HEK293 (cell line): ENCODE measurements at regions not wholly inside any gene's neighbourhood (a gene's known extent, or its start where the extent isn't known, plus 50 kb on each side); places are given as distances from the start of the nearest gene placed in this dataset.

ENCODE experiments used
- CTCF ChIA-PET: fragments of 350-600 bp; formaldehyde crosslinking; extraction: SDS; loops from one replicate; lab custom pipeline; 2021; ENCODE audit warnings: antibody characterized with exemption; lab: Yijun Ruan, JAX
- POLR2A ChIA-PET: fragments of 300-600 bp; formaldehyde crosslinking; extraction: SDS; loops from one replicate; lab custom pipeline; 2020; ENCODE audit warnings: antibody characterized with exemption, inconsistent platforms; lab: Yijun Ruan, JAX
- H3K27ac ChIP-seq: fragments of 200-500 bp; sonication (Bioruptor generic); 2 replicates; pipeline ENCODE4 v1.5.1; 2014; ENCODE audit warnings: low read depth, low read length, control low read depth, inconsistent platforms; ENCODE audit errors: extremely low read depth
- H3K36me3 ChIP-seq, 2 experiments: fragments of 200-500 bp in 1 of 2; sonication (Bioruptor generic) in 1 of 2; 1 replicate in 1 of 2; 2 replicates in 1 of 2; pipeline ENCODE4 v1.5.1; 2014 to 2017; ENCODE audit warnings: inconsistent platforms in 2 of 2, low read length in 2 of 2; ENCODE audit not compliant: control insufficient read depth in 2 of 2, insufficient read depth in 1 of 2
- H3K4me1 ChIP-seq: fragments of 200-500 bp; sonication (Bioruptor generic); 2 replicates; pipeline ENCODE4 v1.5.1; 2014; ENCODE audit warnings: mild to moderate bottlenecking, low read length, inconsistent platforms; ENCODE audit not compliant: control insufficient read depth, insufficient read depth
- H3K4me3 ChIP-seq: 2 replicates; pipeline ENCODE4 v1.5.1; 2011; ENCODE audit warnings: low read depth, mild to moderate bottlenecking, control low read depth, low read length, moderate library complexity
- H3K9me3 ChIP-seq: fragments of 200-500 bp; sonication (Bioruptor generic); 2 replicates; pipeline ENCODE4 v1.5.1; 2014; ENCODE audit warnings: low read depth, low read length, inconsistent platforms; ENCODE audit not compliant: control insufficient read depth, insufficient read depth
- GLI4 ChIP-seq: fragments of 450-650 bp; formaldehyde crosslinking; IDR thresholded peaks from 2 replicates; pipeline ENCODE4 v1.5.1; 2016; ENCODE audit warnings: missing biosample characterization, missing genetic modification characterization
- HOXC10 ChIP-seq: sonication (generic); formaldehyde crosslinking; IDR thresholded peaks from 2 replicates; pipeline ENCODE4 v1.8.1; 2023; ENCODE audit warnings: mild to moderate bottlenecking, missing genetic modification reagents
- KLF7 ChIP-seq: fragments of 450-650 bp; formaldehyde crosslinking; IDR thresholded peaks from 2 replicates; pipeline ENCODE4 v1.5.1; 2016; ENCODE audit warnings: missing biosample characterization, missing genetic modification characterization, borderline replicate concordance
- MEIS1 ChIP-seq: sonication (generic); formaldehyde crosslinking; IDR thresholded peaks from 2 replicates; pipeline ENCODE4 v1.8.1; 2022; ENCODE audit warnings: missing genetic modification reagents, mild to moderate bottlenecking, borderline replicate concordance
- SETDB1 ChIP-seq: IDR thresholded peaks from one replicate; pipeline ENCODE4 v1.6.1; 2017; ENCODE audit warnings: mild to moderate bottlenecking, low read length, moderate library complexity, mixed read lengths; ENCODE audit not compliant: insufficient read length
- ZNF133 ChIP-seq: fragments of 450-650 bp; formaldehyde crosslinking; IDR thresholded peaks from 2 replicates; pipeline ENCODE4 v1.5.1; 2016; ENCODE audit warnings: missing biosample characterization, missing genetic modification characterization
- ZNF292 ChIP-seq: fragments of 450-650 bp; formaldehyde crosslinking; IDR thresholded peaks from 2 replicates; pipeline ENCODE4 v1.5.1; 2016; ENCODE audit warnings: low read depth, missing biosample characterization, missing genetic modification characterization, borderline replicate concordance
- ZNF394 ChIP-seq: fragments of 450-650 bp; formaldehyde crosslinking; IDR thresholded peaks from 2 replicates; pipeline ENCODE4 v1.5.1; 2016; ENCODE audit warnings: missing biosample characterization, missing genetic modification characterization, mild to moderate bottlenecking, moderate library complexity, borderline replicate concordance
- ZNF701 ChIP-seq: fragments of 450-650 bp; formaldehyde crosslinking; IDR thresholded peaks from 2 replicates; pipeline ENCODE4 v1.5.1; 2016; ENCODE audit warnings: missing biosample characterization, missing genetic modification characterization
- TF ChIP-seq, protein P1 (sequence below): fragments of 450-650 bp; formaldehyde crosslinking; IDR thresholded peaks from 2 replicates; pipeline ENCODE4 v1.5.1; 2016; ENCODE audit warnings: missing biosample characterization, missing genetic modification characterization
- TF ChIP-seq, protein P2 (sequence below): fragments of 450-650 bp; formaldehyde crosslinking; IDR thresholded peaks from 2 replicates; pipeline ENCODE4 v1.5.1; 2017; ENCODE audit warnings: missing biosample characterization, missing genetic modification characterization
- TF ChIP-seq, protein P3 (sequence below): fragments of 450-650 bp; formaldehyde crosslinking; IDR thresholded peaks from 2 replicates; pipeline ENCODE4 v1.5.0; 2017; ENCODE audit warnings: missing biosample characterization, missing genetic modification characterization, borderline replicate concordance
- TF ChIP-seq, protein P4 (sequence below): fragments of 450-650 bp; formaldehyde crosslinking; IDR thresholded peaks from 2 replicates; pipeline ENCODE4 v1.5.1; 2017; ENCODE audit warnings: missing biosample characterization, missing genetic modification characterization

DNA sequence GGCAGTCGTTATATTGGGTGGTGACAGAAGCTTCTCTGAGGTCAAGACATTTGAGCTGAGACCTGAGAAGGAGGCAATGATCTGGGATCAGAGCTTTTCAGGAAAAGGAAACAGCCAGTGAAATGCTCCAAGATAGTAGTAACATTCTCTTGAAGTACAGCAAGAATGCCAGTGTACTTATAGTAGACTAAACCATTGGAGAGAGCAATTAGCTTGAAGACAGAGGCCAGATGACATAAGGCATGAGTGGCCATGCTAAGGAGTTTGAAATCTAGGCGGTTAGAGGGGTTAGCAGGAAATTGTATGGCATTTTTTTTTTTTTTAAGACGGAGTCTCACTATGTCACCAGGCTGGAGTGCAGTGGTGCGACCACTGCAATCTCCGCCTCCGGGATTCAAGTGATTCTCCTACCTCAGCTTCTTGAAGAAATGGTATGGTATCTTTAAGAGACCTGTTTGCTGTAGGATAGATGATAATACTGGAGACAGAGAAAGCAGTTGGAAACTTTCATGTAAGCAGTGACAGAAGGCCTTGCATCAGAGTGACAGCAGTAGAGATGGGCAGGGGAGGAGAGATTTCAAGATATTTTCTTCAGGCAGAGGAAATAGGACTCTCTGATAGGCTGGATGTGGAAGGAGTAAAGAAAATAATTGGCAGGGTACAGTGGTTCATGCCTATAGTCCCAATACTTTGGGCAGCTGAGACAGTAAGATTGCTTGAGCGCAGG is 482.2 kb upstream of the PAPPA start (continued):
- TF ChIP-seq, protein P1, sequence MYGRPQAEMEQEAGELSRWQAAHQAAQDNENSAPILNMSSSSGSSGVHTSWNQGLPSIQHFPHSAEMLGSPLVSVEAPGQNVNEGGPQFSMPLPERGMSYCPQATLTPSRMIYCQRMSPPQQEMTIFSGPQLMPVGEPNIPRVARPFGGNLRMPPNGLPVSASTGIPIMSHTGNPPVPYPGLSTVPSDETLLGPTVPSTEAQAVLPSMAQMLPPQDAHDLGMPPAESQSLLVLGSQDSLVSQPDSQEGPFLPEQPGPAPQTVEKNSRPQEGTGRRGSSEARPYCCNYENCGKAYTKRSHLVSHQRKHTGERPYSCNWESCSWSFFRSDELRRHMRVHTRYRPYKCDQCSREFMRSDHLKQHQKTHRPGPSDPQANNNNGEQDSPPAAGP, result no peak
- TF ChIP-seq ZNF394 (tag by site-specific recombination), result no peak
- no peak for TF ChIP-seq ZNF133 (tag by site-specific recombination)
- TF ChIP-seq, all 188 proteins: peak for 0

DNA sequence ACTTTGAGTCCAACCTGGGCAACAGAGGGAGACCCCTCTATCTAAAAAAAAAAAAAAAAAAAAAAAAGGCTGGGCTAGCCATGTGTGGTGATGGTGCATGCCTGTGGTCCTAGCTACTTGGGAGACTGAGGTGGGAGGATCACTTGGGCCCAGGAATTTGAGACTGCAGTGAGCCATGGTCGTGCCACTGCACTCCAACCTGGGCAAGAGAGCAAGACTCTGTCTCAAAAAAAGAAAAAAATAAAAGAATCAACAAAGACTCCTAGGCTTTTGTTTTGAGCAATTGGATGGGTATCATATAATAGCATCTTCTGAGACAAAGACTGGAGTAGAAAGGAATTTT is 481.7 kb upstream of the PAPPA start:
- CTCF ChIA-PET, result interaction anchor here (1.0 kb wide), 1 partner anchor 78 kb away, joined by 3 read pairs; no protein-coding TSS in a partner anchor
- TF ChIP-seq ZNF701 (tag by site-specific recombination) (no peak), GLI4 (no peak), SETDB1 (no peak), KLF7 (tag by site-specific recombination) (no peak), ZNF292 (no peak), MEIS1 (no peak)
- TF ChIP-seq, protein P2, sequence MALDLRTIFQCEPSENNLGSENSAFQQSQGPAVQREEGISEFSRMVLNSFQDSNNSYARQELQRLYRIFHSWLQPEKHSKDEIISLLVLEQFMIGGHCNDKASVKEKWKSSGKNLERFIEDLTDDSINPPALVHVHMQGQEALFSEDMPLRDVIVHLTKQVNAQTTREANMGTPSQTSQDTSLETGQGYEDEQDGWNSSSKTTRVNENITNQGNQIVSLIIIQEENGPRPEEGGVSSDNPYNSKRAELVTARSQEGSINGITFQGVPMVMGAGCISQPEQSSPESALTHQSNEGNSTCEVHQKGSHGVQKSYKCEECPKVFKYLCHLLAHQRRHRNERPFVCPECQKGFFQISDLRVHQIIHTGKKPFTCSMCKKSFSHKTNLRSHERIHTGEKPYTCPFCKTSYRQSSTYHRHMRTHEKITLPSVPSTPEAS (tag by site-specific recombination), result no peak
- TF ChIP-seq, all 188 proteins: peak for 0
- Histone ChIP-seq H3K4me3 (no peak overlapping the region), H3K27ac (no peak overlapping the region), H3K36me3 (no peaks in the 10 kb centered on the region), H3K4me1 (no peaks in the 10 kb centered on the region), H3K9me3 (no peaks in the 10 kb centered on the region)
- POLR2A ChIA-PET, result interaction anchor here (1.3 kb wide), 1 partner anchor 56 kb away, joined by 3 read pairs; no protein-coding TSS in a partner anchor

DNA sequence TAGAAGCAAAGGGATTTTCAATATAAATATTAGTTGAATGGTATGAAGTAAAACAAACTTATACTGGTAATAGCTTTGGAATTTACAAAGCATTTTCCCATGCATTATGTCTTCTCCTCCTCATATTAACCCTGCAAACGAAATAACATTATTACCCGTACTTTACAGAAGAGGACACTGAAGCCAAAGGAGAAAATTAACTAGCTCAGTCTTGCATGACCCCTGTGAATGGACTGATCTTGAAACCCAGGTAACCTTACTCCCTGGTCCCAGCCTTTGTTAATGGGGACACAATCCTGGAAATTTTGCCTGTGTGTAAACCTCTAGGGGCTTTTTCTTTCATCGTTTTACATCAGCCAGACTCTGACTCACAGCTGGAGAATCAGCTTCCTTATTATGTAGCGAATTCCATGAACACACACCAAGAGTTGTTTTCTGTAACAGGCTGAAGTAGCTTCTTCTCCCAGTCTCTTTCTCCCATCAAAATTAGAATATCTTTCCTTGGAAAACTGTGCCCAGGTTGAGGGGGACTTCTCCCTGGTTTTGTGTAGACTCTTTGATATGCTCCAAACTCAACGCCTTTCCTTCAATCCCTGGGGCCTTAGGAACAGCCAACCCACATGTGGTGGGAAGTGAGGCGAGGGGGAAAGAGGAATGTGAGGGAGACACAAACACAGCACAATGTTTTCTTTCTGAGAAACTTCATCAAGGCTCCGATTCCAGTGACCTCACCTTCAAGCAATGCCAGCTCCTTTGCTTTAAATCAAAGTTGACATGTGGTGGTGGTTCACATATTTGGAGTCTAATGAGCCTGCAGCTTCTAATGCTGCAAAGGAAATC is 480.9 kb upstream of the PAPPA start:
- H3K4me1 ChIP-seq, result no peaks in the 10 kb centered on the region
- POLR2A ChIA-PET, result interaction anchor here (0.8 to 1.3 kb wide), 2 partner anchors 57 to 483 kb away, joined by 3 to 6 read pairs; no protein-coding TSS in a partner anchor
- H3K9me3 ChIP-seq, result no peaks in the 10 kb centered on the region
- no peaks in the 10 kb centered on the region for H3K36me3 ChIP-seq
- H3K27ac ChIP-seq, result no peak overlapping the region
- TF ChIP-seq, protein P3, sequence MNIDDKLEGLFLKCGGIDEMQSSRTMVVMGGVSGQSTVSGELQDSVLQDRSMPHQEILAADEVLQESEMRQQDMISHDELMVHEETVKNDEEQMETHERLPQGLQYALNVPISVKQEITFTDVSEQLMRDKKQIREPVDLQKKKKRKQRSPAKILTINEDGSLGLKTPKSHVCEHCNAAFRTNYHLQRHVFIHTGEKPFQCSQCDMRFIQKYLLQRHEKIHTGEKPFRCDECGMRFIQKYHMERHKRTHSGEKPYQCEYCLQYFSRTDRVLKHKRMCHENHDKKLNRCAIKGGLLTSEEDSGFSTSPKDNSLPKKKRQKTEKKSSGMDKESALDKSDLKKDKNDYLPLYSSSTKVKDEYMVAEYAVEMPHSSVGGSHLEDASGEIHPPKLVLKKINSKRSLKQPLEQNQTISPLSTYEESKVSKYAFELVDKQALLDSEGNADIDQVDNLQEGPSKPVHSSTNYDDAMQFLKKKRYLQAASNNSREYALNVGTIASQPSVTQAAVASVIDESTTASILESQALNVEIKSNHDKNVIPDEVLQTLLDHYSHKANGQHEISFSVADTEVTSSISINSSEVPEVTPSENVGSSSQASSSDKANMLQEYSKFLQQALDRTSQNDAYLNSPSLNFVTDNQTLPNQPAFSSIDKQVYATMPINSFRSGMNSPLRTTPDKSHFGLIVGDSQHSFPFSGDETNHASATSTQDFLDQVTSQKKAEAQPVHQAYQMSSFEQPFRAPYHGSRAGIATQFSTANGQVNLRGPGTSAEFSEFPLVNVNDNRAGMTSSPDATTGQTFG (tag by site-specific recombination), result no peak
- TF ChIP-seq MEIS1 (peak; percentile 97), HOXC10 (CRISPR knock-in tag) (no peak)
- TF ChIP-seq, protein P4, sequence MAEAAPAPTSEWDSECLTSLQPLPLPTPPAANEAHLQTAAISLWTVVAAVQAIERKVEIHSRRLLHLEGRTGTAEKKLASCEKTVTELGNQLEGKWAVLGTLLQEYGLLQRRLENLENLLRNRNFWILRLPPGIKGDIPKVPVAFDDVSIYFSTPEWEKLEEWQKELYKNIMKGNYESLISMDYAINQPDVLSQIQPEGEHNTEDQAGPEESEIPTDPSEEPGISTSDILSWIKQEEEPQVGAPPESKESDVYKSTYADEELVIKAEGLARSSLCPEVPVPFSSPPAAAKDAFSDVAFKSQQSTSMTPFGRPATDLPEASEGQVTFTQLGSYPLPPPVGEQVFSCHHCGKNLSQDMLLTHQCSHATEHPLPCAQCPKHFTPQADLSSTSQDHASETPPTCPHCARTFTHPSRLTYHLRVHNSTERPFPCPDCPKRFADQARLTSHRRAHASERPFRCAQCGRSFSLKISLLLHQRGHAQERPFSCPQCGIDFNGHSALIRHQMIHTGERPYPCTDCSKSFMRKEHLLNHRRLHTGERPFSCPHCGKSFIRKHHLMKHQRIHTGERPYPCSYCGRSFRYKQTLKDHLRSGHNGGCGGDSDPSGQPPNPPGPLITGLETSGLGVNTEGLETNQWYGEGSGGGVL (tag by site-specific recombination), result 0 out of 2 replicates have a peak, but pooled peaks have one; percentile 12
- peak overlapping the region; percentile 5; the same call in 1 of the 2 replicates for H3K4me3 ChIP-seq
- CTCF ChIA-PET, result interaction anchor here (0.6 to 1.1 kb wide), 4 partner anchors 30 to 118 kb away, joined by 3 to 4 read pairs (median 3); no protein-coding TSS in a partner anchor
